BJ (cell line): ENCODE measurements at regions not wholly inside any gene's neighbourhood (a gene's known extent, or its start where the extent isn't known, plus 50 kb on each side); places are given as distances from the start of the nearest gene placed in this dataset.

Experiments
- CTCF ChIA-PET: fragments of 350-600 bp; formaldehyde crosslinking; extraction: SDS; loops from one replicate; lab custom pipeline; 2021; ENCODE audit warnings: antibody characterized with exemption, inconsistent platforms; lab: Yijun Ruan, JAX
- POLR2A ChIA-PET: fragments of 300-600 bp; sonication (Branson Sonifier 250); formaldehyde crosslinking; extraction: SDS; loops from one replicate; lab custom pipeline; 2021; ENCODE audit warnings: antibody characterized with exemption; lab: Charles Lee
- DNase-seq: peaks from one replicate; pipeline ENCODE4 v3.0.0-alpha.2; 2011; ENCODE audit warnings: low read depth
- H3K27me3 ChIP-seq: 2 replicates; pipeline ENCODE4 v1.6.0; 2011; ENCODE audit warnings: low read length; ENCODE audit not compliant: control insufficient read depth, insufficient read depth
- H3K36me3 ChIP-seq: 2 replicates; pipeline ENCODE4 v1.5.1; 2011; ENCODE audit warnings: low read length; ENCODE audit not compliant: control insufficient read depth, insufficient read depth
- H3K4me3 ChIP-seq: 2 replicates; pipeline ENCODE4 v1.5.1; 2011; ENCODE audit warnings: low read depth, mild to moderate bottlenecking, control low read depth, low read length
- TF ChIP-seq, protein P1 (sequence below): IDR thresholded peaks from 2 replicates; pipeline ENCODE4 v1.5.1; 2011; ENCODE audit warnings: low read depth, mild to moderate bottlenecking, control low read depth, inconsistent platforms, low read length, moderate library complexity; ENCODE audit not compliant: insufficient read depth

DNA sequence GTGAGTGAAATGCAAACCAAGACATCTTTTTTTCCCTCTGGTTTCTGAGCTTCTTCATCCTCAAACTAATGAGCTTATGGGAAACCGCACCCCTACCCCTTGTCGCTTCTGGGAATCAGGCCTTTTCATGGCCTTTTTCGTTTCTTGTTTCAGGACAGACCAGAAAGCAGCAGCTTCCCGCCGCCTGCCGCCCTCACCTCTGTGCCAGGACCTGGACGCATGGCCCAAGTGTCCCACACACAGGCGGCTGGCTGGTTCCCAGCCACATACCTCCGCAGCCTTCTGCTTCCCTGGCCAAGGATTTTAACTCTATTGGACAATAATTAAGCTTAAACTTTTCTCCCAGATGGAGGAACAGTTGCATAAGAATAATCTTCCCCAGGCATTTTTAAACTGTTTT lies 114.1 kb upstream of the SLITRK1 start:
- ChIA-PET CTCF (no interaction called here), POLR2A (no interaction called here)
- TF ChIP-seq, protein P1, sequence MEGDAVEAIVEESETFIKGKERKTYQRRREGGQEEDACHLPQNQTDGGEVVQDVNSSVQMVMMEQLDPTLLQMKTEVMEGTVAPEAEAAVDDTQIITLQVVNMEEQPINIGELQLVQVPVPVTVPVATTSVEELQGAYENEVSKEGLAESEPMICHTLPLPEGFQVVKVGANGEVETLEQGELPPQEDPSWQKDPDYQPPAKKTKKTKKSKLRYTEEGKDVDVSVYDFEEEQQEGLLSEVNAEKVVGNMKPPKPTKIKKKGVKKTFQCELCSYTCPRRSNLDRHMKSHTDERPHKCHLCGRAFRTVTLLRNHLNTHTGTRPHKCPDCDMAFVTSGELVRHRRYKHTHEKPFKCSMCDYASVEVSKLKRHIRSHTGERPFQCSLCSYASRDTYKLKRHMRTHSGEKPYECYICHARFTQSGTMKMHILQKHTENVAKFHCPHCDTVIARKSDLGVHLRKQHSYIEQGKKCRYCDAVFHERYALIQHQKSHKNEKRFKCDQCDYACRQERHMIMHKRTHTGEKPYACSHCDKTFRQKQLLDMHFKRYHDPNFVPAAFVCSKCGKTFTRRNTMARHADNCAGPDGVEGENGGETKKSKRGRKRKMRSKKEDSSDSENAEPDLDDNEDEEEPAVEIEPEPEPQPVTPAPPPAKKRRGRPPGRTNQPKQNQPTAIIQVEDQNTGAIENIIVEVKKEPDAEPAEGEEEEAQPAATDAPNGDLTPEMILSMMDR = no peak
- no peaks in the 10 kb centered on the region for H3K36me3 ChIP-seq
- H3K27me3 ChIP-seq = no peaks in the 10 kb centered on the region
- DNase-seq = no peak
- H3K4me3 ChIP-seq = no peak overlapping the region

DNA sequence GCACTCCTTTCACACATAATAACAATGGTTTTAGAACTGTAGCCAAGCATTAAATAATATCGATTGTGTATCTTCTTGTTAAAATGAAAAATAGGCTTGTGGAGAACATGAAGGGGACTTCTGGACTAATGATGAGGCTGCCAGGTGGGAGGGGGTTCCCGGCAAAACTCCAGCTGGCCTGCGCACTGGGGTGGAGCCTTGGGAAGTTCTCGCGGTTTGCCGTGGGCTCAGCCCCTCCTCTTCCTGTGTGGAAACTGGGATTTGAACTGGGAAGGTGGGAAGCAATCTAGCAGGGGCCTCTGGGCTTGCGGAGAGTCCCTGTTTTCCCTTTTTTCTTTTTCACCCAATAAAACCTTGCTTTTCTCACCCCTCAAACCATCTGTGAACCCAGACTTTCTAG lies 113.7 kb upstream of the SLITRK1 start:
- Histone ChIP-seq H3K27me3 (no peaks in the 10 kb centered on the region), H3K4me3 (no peak overlapping the region), H3K36me3 (no peaks in the 10 kb centered on the region)
- POLR2A ChIA-PET = no interaction called here
- DNase-seq = no peak
- TF ChIP-seq, protein P1 = no peak
- CTCF ChIA-PET = no interaction called here

DNA sequence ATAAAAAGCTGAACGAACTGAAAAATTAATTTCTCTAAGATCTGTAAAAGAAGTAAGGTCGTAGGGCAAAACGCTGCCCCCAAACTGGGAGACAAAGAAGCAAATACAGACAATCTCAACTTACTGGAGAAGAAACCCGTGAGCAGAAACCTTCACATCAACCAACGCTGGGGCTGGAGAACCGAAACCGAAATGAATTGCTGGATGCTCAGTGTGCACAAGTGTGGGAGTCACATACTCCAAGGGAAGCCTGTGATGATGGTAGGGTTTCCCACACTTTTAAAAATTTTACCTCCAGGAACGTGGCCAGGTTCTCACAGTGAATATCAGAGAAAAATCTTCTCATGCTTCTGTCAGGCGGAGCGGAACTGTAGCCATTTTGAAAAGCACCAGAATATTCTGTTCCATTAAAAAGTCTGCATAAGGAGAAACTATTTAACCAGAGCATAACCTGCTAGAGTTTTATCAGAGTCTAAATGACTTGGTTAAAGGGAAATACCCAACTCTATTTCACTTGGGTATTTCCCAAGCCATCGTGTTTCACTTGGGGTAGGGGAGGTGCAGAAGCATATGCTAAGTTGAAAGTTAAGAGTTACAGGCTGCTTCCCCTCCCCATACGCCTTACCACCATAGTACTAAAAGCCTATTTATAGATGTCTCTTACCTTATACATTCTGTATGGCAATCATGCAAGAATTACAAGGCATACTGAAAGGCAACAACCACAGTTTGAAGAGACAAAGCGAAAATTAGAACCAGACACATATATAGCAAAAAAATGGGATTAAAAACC lies 110.5 kb upstream of the SLITRK1 start:
- H3K27me3 ChIP-seq = no peaks in the 10 kb centered on the region
- no peak overlapping the region for H3K4me3 ChIP-seq
- CTCF ChIA-PET = no interaction called here
- POLR2A ChIA-PET = no interaction called here
- no peaks in the 10 kb centered on the region for H3K36me3 ChIP-seq
- no peak for DNase-seq
- TF ChIP-seq, protein P1 = no peak

DNA sequence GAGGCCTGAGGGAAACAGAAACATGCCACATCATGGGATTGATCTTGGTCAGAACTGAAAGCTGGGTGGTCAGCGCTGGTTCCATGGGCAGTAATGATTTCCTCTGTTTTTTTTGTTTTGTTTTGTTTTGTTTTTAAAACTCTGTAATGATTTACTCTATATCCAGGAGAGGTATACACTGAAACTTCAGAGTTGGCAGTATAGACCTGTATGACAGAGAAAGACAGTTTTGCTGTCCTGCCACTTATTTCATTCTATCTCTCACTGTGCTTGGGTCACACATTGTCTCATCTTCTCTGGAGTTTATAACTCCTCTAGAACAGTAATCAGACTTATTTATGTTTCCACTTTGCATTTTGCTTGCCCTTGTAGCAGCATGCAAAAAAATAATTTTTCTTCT lies 105.1 kb upstream of the SLITRK1 start:
- no peak overlapping the region for H3K4me3 ChIP-seq
- DNase-seq = no peak
- POLR2A ChIA-PET = no interaction called here
- TF ChIP-seq, protein P1 = no peak
- H3K27me3 ChIP-seq = no peaks in the 10 kb centered on the region
- no peaks in the 10 kb centered on the region for H3K36me3 ChIP-seq
- CTCF ChIA-PET = no interaction called here

DNA sequence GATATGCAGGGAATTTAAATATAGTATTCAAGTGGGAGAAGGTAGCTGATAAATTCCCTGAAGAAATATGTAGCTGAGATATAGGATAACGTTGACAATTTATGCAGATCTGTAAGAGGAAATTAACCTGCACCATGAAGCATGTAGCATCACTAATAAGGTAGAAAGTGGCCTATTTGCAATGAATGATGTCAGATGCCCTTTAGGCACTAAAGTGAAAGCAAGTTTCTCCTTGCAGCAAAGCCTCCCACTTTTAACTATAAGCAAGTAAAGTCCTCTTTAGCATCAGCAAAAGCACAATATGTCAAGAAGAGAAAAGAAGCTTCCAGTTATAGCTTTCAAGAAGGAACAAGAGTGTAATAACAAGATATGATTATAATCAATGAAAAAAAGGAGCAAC lies 102.5 kb upstream of the SLITRK1 start:
- Histone ChIP-seq H3K36me3 (no peaks in the 10 kb centered on the region), H3K4me3 (no peak overlapping the region), H3K27me3 (no peaks in the 10 kb centered on the region)
- no peak for DNase-seq
- ChIA-PET POLR2A (no interaction called here), CTCF (no interaction called here)
- TF ChIP-seq, protein P1 = no peak
